ENCODE measurements at regions not wholly inside any gene's neighbourhood (a gene's known extent, or its start where the extent isn't known, plus 50 kb on each side); places are given as distances from the start of the nearest gene placed in this dataset.

GRCh38 chr1:57966340-57966739, 542.5 kb upstream of the DAB1 start:
- TF ChIP-seq CTCF (IDR thresholded peaks at IDR 0.05; ENCODE audit: extremely low read depth, missing control alignments): no peak
- no peak for DNase-seq (ENCODE audit: low spot score)

DNA sequence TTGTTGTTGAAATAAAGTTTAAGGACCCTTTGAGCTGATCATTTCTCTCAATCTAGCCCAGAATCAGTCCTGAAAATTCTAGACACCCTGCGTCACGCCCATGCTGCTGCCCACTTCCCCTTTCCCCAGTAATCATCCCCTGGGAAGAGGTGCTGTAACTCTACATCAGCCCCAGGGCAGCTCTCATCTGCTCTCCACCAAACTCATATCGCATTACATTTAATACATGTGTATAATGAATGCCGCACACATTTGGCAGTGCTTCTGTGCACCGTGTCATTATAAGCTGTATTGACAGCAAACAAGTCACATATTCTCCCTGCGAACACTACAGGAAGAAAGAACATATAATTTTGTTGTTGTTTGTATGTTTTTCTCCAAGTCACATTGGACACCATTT, 539.7 kb upstream of the DAB1 start:
- DNase-seq (ENCODE audit: low spot score): no peak
- no peak for TF ChIP-seq CTCF (IDR thresholded peaks at IDR 0.05; ENCODE audit: extremely low read depth, missing control alignments)

GRCh38 chr1:57959531-57960241, 535.8 kb upstream of the DAB1 start:
- no peak for TF ChIP-seq CTCF (IDR thresholded peaks at IDR 0.05; ENCODE audit: extremely low read depth, missing control alignments)
- no peak for DNase-seq (ENCODE audit: low spot score)

- DNase-seq (ENCODE audit: low spot score): no peak
- TF ChIP-seq CTCF (IDR thresholded peaks at IDR 0.05; ENCODE audit: extremely low read depth, missing control alignments): no peak
These were observed 533.7 kb upstream of the DAB1 start for GRCh38 chr1:57957576-57957975.

DNA sequence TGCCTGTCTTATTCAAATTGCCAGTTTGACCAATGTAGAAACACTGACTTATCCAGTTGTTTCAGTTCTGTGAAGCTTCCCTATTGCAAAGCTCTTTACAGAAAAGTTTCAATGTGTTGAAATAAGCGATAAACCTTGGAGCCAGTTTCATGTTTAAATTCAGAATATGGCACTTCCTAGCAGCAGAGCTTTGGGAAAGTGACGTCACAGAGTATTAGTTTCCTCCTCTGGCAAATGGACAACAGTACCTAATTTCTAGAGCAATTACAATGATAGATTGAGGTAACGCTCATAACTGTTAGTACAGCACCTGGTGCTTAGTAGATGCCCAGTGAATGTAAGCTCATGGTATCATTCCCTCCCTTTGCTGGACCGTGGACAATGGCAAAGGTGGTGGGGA, 527.5 kb upstream of the DAB1 start:
- TF ChIP-seq CTCF (IDR thresholded peaks at IDR 0.05; ENCODE audit: extremely low read depth, missing control alignments): no peak

DNA sequence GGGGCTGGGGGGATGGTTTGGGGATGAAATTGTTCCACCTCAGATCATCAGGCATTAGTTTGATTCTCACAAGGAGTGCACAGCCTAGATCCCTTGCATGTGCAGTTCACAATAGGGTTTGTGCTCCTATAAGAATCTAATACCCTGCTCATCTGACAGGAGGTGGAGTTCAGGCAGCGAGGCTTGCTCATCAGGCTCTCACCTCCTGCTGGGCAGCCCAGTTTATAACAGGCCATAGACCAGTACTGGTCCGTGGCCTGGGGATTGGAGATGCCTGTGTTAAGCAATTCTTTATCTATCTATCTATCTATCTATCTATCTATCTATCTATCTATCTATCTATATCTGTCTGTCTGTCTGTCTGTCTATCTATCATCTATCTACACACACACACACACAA, 525.3 kb upstream of the DAB1 start:
- DNase-seq (ENCODE audit: low spot score): no peak

More for the DNA sequence above, 527.5 kb upstream of the DAB1 start:
- no peak for DNase-seq (ENCODE audit: low spot score)

DNA sequence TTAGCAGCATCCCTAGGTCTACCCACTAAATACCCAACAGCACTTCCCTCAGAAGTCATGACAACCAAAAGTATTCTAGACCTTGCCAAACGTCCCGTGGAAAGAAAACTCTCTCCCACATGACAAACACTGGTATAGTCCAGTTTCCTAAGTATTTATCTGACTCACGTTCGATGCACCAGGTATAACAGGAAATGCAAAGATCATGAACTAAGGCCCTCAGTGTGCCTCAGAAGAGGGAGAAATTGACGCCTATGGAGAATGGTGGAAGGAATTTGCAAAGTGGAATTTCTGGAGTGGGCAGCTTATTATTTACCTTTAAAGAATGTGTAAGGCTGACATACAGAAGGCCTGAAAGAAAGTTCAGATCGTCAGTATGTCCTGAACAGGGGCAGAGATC, 523.6 kb upstream of the DAB1 start:
- no peak for DNase-seq (ENCODE audit: low spot score)
- TF ChIP-seq CTCF (IDR thresholded peaks at IDR 0.05; ENCODE audit: extremely low read depth, missing control alignments): no peak

More for the DNA sequence above, 525.3 kb upstream of the DAB1 start:
- no peak for TF ChIP-seq CTCF (IDR thresholded peaks at IDR 0.05; ENCODE audit: extremely low read depth, missing control alignments)
